Panc1 (cell line): ENCODE measurements at regions not wholly inside any gene's neighbourhood (a gene's known extent, or its start where the extent isn't known, plus 50 kb on each side); places are given as distances from the start of the nearest gene placed in this dataset.

Experiments
- CTCF ChIP-seq: fragments of 450-650 bp; IDR thresholded peaks from 2 replicates; pipeline ENCODE4 v1.5.1; 2017; ENCODE audit warnings: mild to moderate bottlenecking
- POLR2AphosphoS5 ChIP-seq: IDR thresholded peaks from 2 replicates; pipeline ENCODE4 v1.6.1; 2012; ENCODE audit warnings: mild to moderate bottlenecking, low read depth, low read length, moderate library complexity
- SIN3A ChIP-seq: IDR thresholded peaks from 2 replicates; pipeline ENCODE4 v1.6.1; 2012; ENCODE audit warnings: low read depth, mild to moderate bottlenecking, low read length, moderate library complexity, borderline replicate concordance; ENCODE audit not compliant: insufficient read depth
- TCF7L2 ChIP-seq: IDR thresholded peaks from 2 replicates; pipeline ENCODE4 v1.6.1; 2011; ENCODE audit warnings: mild to moderate bottlenecking, low read depth, low read length, inconsistent platforms
- TF ChIP-seq, protein P1 (sequence below), 2 experiments: IDR thresholded peaks; 2 replicates each; pipeline ENCODE4 v1.6.1; 2011 to 2012; ENCODE audit warnings: low read depth in 2 of 2, control low read depth in 1 of 2, low read length in 1 of 2, mild to moderate bottlenecking in 1 of 2, moderate library complexity in 1 of 2; ENCODE audit not compliant: insufficient read depth in 1 of 2

DNA sequence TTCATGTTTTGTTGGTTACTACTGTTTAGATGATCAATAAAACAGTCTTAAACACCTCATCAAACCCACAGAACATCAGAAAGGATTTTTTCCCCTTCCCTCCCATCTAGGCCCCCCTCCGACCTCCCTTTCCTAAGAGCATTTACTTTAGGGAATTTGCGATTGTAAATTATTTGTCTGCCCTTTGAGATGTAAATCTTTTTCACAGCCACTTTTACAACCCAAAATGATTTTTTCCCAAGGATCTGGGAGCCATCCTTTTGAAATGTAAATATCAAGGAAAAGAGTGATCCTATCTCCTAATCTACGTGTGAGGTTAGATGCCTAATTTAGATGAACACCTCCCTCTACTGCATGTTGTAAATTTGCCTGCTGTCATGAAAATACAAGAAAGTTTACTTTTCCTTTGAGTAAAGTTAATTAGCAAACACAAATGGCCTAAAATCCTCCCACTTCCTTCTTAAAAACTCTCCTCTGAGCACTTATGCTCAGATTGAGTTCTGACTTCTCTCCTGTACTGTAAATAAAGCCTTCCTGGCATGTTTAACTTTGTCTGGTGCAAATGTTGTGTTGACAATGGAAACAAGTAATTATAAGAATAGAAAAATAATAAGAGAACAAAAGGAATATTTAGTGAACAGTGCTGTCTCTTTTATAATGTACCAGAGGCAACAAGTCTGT lies 1646.9 kb upstream of the SPRY2 start:
- TF ChIP-seq SIN3A (no peak), CTCF (no peak), POLR2AphosphoS5 (no peak), TCF7L2 (no peak)
- TF ChIP-seq, protein P1, sequence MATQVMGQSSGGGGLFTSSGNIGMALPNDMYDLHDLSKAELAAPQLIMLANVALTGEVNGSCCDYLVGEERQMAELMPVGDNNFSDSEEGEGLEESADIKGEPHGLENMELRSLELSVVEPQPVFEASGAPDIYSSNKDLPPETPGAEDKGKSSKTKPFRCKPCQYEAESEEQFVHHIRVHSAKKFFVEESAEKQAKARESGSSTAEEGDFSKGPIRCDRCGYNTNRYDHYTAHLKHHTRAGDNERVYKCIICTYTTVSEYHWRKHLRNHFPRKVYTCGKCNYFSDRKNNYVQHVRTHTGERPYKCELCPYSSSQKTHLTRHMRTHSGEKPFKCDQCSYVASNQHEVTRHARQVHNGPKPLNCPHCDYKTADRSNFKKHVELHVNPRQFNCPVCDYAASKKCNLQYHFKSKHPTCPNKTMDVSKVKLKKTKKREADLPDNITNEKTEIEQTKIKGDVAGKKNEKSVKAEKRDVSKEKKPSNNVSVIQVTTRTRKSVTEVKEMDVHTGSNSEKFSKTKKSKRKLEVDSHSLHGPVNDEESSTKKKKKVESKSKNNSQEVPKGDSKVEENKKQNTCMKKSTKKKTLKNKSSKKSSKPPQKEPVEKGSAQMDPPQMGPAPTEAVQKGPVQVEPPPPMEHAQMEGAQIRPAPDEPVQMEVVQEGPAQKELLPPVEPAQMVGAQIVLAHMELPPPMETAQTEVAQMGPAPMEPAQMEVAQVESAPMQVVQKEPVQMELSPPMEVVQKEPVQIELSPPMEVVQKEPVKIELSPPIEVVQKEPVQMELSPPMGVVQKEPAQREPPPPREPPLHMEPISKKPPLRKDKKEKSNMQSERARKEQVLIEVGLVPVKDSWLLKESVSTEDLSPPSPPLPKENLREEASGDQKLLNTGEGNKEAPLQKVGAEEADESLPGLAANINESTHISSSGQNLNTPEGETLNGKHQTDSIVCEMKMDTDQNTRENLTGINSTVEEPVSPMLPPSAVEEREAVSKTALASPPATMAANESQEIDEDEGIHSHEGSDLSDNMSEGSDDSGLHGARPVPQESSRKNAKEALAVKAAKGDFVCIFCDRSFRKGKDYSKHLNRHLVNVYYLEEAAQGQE (IDR thresholded peaks at IDR 0.05; ENCODE audit: insufficient read depth in 1 of 2, low read depth in 2 of 2, low read length in 1 of 2): no peak
